ENCODE measurements at regions not wholly inside any gene's neighbourhood (a gene's known extent, or its start where the extent isn't known, plus 50 kb on each side); places are given as distances from the start of the nearest gene placed in this dataset.

- Histone ChIP-seq H3T11ph (ENCODE audit: low read length) (no peak overlapping the region), H3K14ac (ENCODE audit: insufficient read depth, low read length) (no peak overlapping the region; the same call in 1 of the 2 replicates), H3K56ac (ENCODE audit: insufficient read length, low read depth, low read length) (no peak overlapping the region), H2AK5ac (ENCODE audit: insufficient read length, low read length) (no peak overlapping the region), H2AFZ (ENCODE audit: low read length) (no peak overlapping the region), H3K9me3 (ENCODE audit: control insufficient read depth, low read depth, low read length) (no peaks in the 10 kb centered on the region), H3K23me2 (ENCODE audit: insufficient read length, low read depth, low read length, poor library complexity, severe bottlenecking) (no peaks in the 10 kb centered on the region), H3K9ac (ENCODE audit: extremely low read depth, insufficient read length, low read length) (no peak overlapping the region), H3K79me2 (ENCODE audit: insufficient read depth, low read length) (no peaks in the 10 kb centered on the region), H3K27ac (ENCODE audit: insufficient read length, low read depth, low read length) (no peak overlapping the region), H3K4me1 (ENCODE audit: insufficient read depth, low read length) (no peaks in the 10 kb centered on the region), H3K4ac (ENCODE audit: low read depth, low read length) (no peak overlapping the region), H3K27me3 (ENCODE audit: insufficient read depth, low read length) (no peaks in the 10 kb centered on the region), H4K8ac (replicated peaks; ENCODE audit: insufficient read length, low read depth, low read length) (no peak overlapping the region), H2BK120ac (ENCODE audit: low read depth, low read length, poor library complexity, severe bottlenecking) (no peak overlapping the region), H2BK20ac (ENCODE audit: low read depth, low read length, poor library complexity, severe bottlenecking) (no peak overlapping the region), H3K23ac (ENCODE audit: insufficient read length, low read depth, low read length) (no peak overlapping the region), H2BK15ac (ENCODE audit: low read depth, low read length) (no peak overlapping the region), H4K91ac (ENCODE audit: insufficient read length, low read depth, low read length) (no peak overlapping the region), H3K18ac (ENCODE audit: insufficient read length, low read depth, low read length) (no peak overlapping the region), H3K4me2 (ENCODE audit: insufficient read depth, insufficient read length, low read length) (no peak overlapping the region), H3K79me1 (ENCODE audit: insufficient read depth, low read depth, low read length, poor library complexity, severe bottlenecking) (no peaks in the 10 kb centered on the region), H2BK12ac (ENCODE audit: insufficient read length, low read depth, low read length) (no peak overlapping the region), H4K20me1 (ENCODE audit: control insufficient read depth, insufficient read depth, insufficient read length) (no peaks in the 10 kb centered on the region), H4K5ac (ENCODE audit: insufficient read length, low read depth, low read length) (no peak overlapping the region), H2BK5ac (ENCODE audit: insufficient read length, low read length) (no peak overlapping the region)
- H3K27me3 Mint-ChIP-seq (ENCODE audit: low read depth) = peaks cover 35% of the 10 kb centered on the region
- no peak overlapping the region for H3K27ac Mint-ChIP-seq
- H3K4me3 Mint-ChIP-seq = no peak overlapping the region
- no CpG with 5 or more reads among the region's 9 CpGs for WGBS (ENCODE audit: extremely low coverage, insufficient read length, low lambda C conversion rate)
- H3K9me3 Mint-ChIP-seq = no peaks in the 10 kb centered on the region; a peak in 1 of 5 replicates
- DNase-seq = no peak
- peaks cover 42 to 49% of the 10 kb centered on the region in 2 experiments for H3K4me1 Mint-ChIP-seq
- H3K36me3 Mint-ChIP-seq (ENCODE audit: insufficient read depth in 1 of 3, low read depth in 3 of 3) = no peaks in the 10 kb centered on the region
- TF ChIP-seq CTCF (conservative IDR thresholded peaks at IDR 0.05) = no peak
Measured at GRCh38 chr11:134724779-134725140, 312.7 kb upstream of the B3GAT1 start.
